ENCODE measurements at regions not wholly inside any gene's neighbourhood (a gene's known extent, or its start where the extent isn't known, plus 50 kb on each side); places are given as distances from the start of the nearest gene placed in this dataset.

DNA sequence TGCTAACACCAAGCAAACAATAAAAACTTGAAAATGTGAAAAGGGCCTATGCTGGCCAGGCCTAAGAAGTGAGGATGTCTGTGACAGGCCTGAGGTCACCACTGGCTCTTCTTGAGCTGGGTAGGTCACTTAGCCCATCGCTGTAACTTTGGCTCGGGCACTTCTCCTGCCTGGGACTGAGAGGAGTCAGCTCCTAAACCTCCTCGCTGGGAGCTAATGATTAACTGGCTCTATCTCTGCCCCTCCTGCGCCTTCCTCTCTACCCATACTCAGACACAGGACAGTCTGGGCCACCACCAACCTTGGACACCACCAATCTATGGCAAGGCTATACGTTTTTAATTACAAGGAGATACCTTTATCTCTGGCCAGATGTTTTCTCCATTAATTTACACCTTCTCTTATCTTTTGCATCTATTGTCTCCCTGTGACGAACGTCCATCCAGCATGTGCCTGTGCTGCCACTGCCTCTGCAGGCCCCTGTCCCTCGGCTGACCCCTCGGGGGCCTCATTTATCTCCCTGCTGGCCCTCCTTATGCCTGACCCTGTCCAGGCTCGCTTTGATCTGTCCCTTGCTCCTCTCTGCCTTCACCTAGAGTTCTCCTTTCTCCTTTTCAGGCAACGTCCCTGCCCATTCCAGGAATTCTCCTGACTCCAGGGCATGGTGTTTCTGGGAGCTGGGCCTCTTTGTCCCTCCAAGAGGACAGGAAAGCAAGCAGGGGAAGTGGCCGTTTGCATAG lies 149.1 kb upstream of the GATA6 start (continued):
- TF ChIP-seq, protein P1, sequence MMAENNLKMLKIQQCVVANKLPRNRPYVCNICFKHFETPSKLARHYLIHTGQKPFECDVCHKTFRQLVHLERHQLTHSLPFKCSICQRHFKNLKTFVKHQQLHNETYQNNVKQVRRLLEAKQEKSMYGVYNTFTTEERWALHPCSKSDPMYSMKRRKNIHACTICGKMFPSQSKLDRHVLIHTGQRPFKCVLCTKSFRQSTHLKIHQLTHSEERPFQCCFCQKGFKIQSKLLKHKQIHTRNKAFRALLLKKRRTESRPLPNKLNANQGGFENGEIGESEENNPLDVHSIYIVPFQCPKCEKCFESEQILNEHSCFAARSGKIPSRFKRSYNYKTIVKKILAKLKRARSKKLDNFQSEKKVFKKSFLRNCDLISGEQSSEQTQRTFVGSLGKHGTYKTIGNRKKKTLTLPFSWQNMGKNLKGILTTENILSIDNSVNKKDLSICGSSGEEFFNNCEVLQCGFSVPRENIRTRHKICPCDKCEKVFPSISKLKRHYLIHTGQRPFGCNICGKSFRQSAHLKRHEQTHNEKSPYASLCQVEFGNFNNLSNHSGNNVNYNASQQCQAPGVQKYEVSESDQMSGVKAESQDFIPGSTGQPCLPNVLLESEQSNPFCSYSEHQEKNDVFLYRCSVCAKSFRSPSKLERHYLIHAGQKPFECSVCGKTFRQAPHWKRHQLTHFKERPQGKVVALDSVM (CRISPR knock-in tag; IDR thresholded peaks at IDR 0.05) = 0 out of 2 replicates have a peak, but pooled peaks have one; percentile 13
- TF ChIP-seq ZBTB2 (CRISPR knock-in tag; IDR thresholded peaks at IDR 0.05; ENCODE audit: low read depth) = no peak
- no peak for TF ChIP-seq SOX13 (IDR thresholded peaks at IDR 0.05)
- peak in 1 of 2 experiments; percentile 29; a peak in 1 of 4 replicates for TF ChIP-seq SOX13 (CRISPR knock-in tag; conservative IDR thresholded peaks at IDR 0.05 in 1 of 2, IDR thresholded peaks at IDR 0.05 in 1 of 2)
- TF ChIP-seq ZNF20 (CRISPR knock-in tag; IDR thresholded peaks at IDR 0.05) = 0 out of 2 replicates have a peak, but pooled peaks have one; percentile 57
- TF ChIP-seq FOXK1 (CRISPR knock-in tag; IDR thresholded peaks at IDR 0.05; ENCODE audit: borderline replicate concordance, low read depth) = no peak
- peak; percentile 50 for TF ChIP-seq CREM (IDR thresholded peaks at IDR 0.05)
- TF ChIP-seq CREM (CRISPR knock-in tag; IDR thresholded peaks at IDR 0.05) = no peak
- 0 out of 2 replicates have a peak, but pooled peaks have one; percentile 36 for TF ChIP-seq HOXD1 (CRISPR knock-in tag; IDR thresholded peaks at IDR 0.05)
- peak; percentile 14; the same call in 1 of the 2 replicates for TF ChIP-seq SALL1 (CRISPR knock-in tag; IDR thresholded peaks at IDR 0.05)
- TF ChIP-seq TGIF2 (CRISPR knock-in tag; IDR thresholded peaks at IDR 0.05) = 0 out of 2 replicates have a peak, but pooled peaks have one; percentile 32
- TF ChIP-seq, protein P2, sequence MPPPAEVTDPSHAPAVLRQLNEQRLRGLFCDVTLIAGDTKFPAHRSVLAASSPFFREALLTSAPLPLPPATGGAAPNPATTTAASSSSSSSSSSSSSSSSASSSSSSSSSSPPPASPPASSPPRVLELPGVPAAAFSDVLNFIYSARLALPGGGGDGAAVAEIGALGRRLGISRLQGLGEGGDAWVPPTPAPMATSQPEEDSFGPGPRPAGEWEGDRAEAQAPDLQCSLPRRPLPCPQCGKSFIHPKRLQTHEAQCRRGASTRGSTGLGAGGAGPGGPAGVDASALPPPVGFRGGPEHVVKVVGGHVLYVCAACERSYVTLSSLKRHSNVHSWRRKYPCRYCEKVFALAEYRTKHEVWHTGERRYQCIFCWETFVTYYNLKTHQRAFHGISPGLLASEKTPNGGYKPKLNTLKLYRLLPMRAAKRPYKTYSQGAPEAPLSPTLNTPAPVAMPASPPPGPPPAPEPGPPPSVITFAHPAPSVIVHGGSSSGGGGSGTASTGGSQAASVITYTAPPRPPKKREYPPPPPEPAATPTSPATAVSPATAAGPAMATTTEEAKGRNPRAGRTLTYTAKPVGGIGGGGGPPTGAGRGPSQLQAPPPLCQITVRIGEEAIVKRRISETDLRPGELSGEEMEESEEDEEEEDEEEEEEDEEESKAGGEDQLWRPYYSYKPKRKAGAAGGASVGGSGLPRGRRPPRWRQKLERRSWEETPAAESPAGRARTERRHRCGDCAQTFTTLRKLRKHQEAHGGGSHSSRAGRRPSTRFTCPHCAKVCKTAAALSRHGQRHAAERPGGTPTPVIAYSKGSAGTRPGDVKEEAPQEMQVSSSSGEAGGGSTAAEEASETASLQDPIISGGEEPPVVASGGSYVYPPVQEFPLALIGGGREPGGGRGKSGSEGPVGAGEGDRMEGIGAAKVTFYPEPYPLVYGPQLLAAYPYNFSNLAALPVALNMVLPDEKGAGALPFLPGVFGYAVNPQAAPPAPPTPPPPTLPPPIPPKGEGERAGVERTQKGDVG (CRISPR knock-in tag; IDR thresholded peaks at IDR 0.05; ENCODE audit: borderline replicate concordance) = 0 out of 2 replicates have a peak, but pooled peaks have one; percentile 37
- no peak for TF ChIP-seq SYNCRIP (IDR thresholded peaks at IDR 0.05; ENCODE audit: insufficient read depth, low read depth, low read length)
- 0 out of 2 replicates have a peak, but pooled peaks have one; percentile 18 for TF ChIP-seq ZSCAN29 (CRISPR knock-in tag; conservative IDR thresholded peaks at IDR 0.05)
- TF ChIP-seq RARA (CRISPR knock-in tag; IDR thresholded peaks at IDR 0.05) = peak; percentile 91
- TF ChIP-seq, protein P3, sequence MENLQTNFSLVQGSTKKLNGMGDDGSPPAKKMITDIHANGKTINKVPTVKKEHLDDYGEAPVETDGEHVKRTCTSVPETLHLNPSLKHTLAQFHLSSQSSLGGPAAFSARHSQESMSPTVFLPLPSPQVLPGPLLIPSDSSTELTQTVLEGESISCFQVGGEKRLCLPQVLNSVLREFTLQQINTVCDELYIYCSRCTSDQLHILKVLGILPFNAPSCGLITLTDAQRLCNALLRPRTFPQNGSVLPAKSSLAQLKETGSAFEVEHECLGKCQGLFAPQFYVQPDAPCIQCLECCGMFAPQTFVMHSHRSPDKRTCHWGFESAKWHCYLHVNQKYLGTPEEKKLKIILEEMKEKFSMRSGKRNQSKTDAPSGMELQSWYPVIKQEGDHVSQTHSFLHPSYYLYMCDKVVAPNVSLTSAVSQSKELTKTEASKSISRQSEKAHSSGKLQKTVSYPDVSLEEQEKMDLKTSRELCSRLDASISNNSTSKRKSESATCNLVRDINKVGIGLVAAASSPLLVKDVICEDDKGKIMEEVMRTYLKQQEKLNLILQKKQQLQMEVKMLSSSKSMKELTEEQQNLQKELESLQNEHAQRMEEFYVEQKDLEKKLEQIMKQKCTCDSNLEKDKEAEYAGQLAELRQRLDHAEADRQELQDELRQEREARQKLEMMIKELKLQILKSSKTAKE (CRISPR knock-in tag; IDR thresholded peaks at IDR 0.05; ENCODE audit: borderline replicate concordance) = peak; percentile 70
- TF ChIP-seq ZNF747 (CRISPR knock-in tag; IDR thresholded peaks at IDR 0.05; ENCODE audit: borderline replicate concordance) = no peak
